AG04450 (cell line): ENCODE measurements at regions not wholly inside any gene's neighbourhood (a gene's known extent, or its start where the extent isn't known, plus 50 kb on each side); places are given as distances from the start of the nearest gene placed in this dataset.

Experiments used
- CTCF ChIA-PET: fragments of 300-600, 350-600 bp; formaldehyde crosslinking; extraction: SDS; loops from one replicate; lab custom pipeline; 2022; ENCODE audit warnings: antibody characterized with exemption, inconsistent platforms; lab: Charles Lee
- POLR2A ChIA-PET: fragments of 350-600 bp; formaldehyde crosslinking; extraction: SDS; loops from one replicate; lab custom pipeline; 2021; ENCODE audit warnings: antibody characterized with exemption, inconsistent platforms; lab: Yijun Ruan, JAX
- DNase-seq: peaks from one replicate; pipeline ENCODE4 v3.0.0-alpha.2; 2011; ENCODE audit warnings: low read depth, low spot score
- H3K27ac ChIP-seq: one replicate; pipeline ENCODE4 v1.5.1; 2012; ENCODE audit warnings: low read depth, low read length, control low read depth
- H3K27me3 ChIP-seq: one replicate; pipeline ENCODE4 v1.6.0; 2012; ENCODE audit warnings: low read length; ENCODE audit not compliant: control insufficient read depth, insufficient read depth
- H3K4me3 ChIP-seq: 2 replicates; pipeline ENCODE4 v1.5.1; 2011; ENCODE audit warnings: mild to moderate bottlenecking, low read depth, low read length, control low read depth
- H3K9me3 ChIP-seq: 2 replicates; pipeline ENCODE4 v1.5.1; 2012; ENCODE audit warnings: low read length; ENCODE audit not compliant: control insufficient read depth, insufficient read depth
- CTCF ChIP-seq: IDR thresholded peaks from 2 replicates; pipeline ENCODE4 v1.5.1; 2011; ENCODE audit warnings: low read depth, low read length, control low read depth, inconsistent platforms

GRCh38 chr18:54069729-54070128 is 154.7 kb downstream of the MBD2 start:
- no peak for TF ChIP-seq CTCF
- H3K4me3 ChIP-seq = no peak overlapping the region
- no peak overlapping the region for H3K27ac ChIP-seq
- H3K27me3 ChIP-seq = no peaks in the 10 kb centered on the region
- no peaks in the 10 kb centered on the region for H3K9me3 ChIP-seq
- no peak for DNase-seq
- ChIA-PET CTCF (no interaction called here), POLR2A (no interaction called here)

GRCh38 chr18:54060343-54061005 is 164.0 kb downstream of the MBD2 start:
- TF ChIP-seq CTCF = no peak
- Histone ChIP-seq H3K4me3 (no peak overlapping the region), H3K27ac (no peak overlapping the region), H3K9me3 (no peaks in the 10 kb centered on the region), H3K27me3 (no peaks in the 10 kb centered on the region)
- DNase-seq = no peak
- POLR2A ChIA-PET = no interaction called here
- CTCF ChIA-PET = no interaction called here

- no peak for DNase-seq
- CTCF ChIA-PET = no interaction called here
- Histone ChIP-seq H3K27me3 (no peaks in the 10 kb centered on the region), H3K27ac (no peak overlapping the region), H3K4me3 (no peak overlapping the region), H3K9me3 (peaks cover 3% of the 10 kb centered on the region; the same call in 1 of the 2 replicates)
- no peak for TF ChIP-seq CTCF
- POLR2A ChIA-PET = no interaction called here
These were observed 171.6 kb downstream of the MBD2 start for GRCh38 chr18:54052732-54053429.

GRCh38 chr18:54052259-54052658 is 172.2 kb downstream of the MBD2 start:
- no peaks in the 10 kb centered on the region for H3K27me3 ChIP-seq
- peaks cover 3% of the 10 kb centered on the region; the same call in 1 of the 2 replicates for H3K9me3 ChIP-seq
- no peak for DNase-seq
- H3K4me3 ChIP-seq = no peak overlapping the region
- ChIA-PET POLR2A (no interaction called here), CTCF (no interaction called here)
- no peak overlapping the region for H3K27ac ChIP-seq
- TF ChIP-seq CTCF = no peak

- POLR2A ChIA-PET = no interaction called here
These were observed 180.8 kb downstream of the MBD2 start for GRCh38 chr18:54043484-54044251.

More at GRCh38 chr18:54043484-54044251, 180.8 kb downstream of the MBD2 start:
- H3K9me3 ChIP-seq = no peaks in the 10 kb centered on the region
- no peak overlapping the region for H3K27ac ChIP-seq
- DNase-seq = no peak
- CTCF ChIA-PET = no interaction called here
- no peaks in the 10 kb centered on the region for H3K27me3 ChIP-seq
- H3K4me3 ChIP-seq = no peak overlapping the region
- TF ChIP-seq CTCF = no peak
